Stimulated activated CD4-positive, alpha-beta T cell treated with anti-CD3 and anti-CD28 coated beads, Interleukin-2, amount 100 ng/mL, for 48 hours (primary cell): ENCODE measurements at regions not wholly inside any gene's neighbourhood (a gene's known extent, or its start where the extent isn't known, plus 50 kb on each side); places are given as distances from the start of the nearest gene placed in this dataset.
"Not testable (repeated sequence)": the region's sequence is repeated elsewhere in the genome, so short reads cannot be mapped to it uniquely, and the experiment has no call there.

Source experiments
- DNase-seq, 2 donors: peaks; one replicate each; pipeline ENCODE4 v3.0.0-alpha.2; 2020

- not testable (repeated sequence) for DNase-seq
These were observed 194.6 kb upstream of the WSB1 start for GRCh38 chr17:27099266-27099665.

GRCh38 chr17:27104605-27105221, 189.2 kb upstream of the WSB1 start:
- DNase-seq, result not testable (repeated sequence)

- no peak for DNase-seq
These were observed 188.3 kb upstream of the WSB1 start for GRCh38 chr17:27105636-27106035.

- no peak for DNase-seq
These were observed 187.4 kb upstream of the WSB1 start for GRCh38 chr17:27106347-27106981.

GRCh38 chr17:27106982-27107360, 186.9 kb upstream of the WSB1 start:
- DNase-seq, result no peak

- DNase-seq, result not testable (repeated sequence)
These were observed 186.3 kb upstream of the WSB1 start for GRCh38 chr17:27107386-27108328.

GRCh38 chr17:27109346-27109745, 184.6 kb upstream of the WSB1 start:
- DNase-seq, result no peak

- DNase-seq, result no peak
These were observed 140.9 kb upstream of the WSB1 start for GRCh38 chr17:27153005-27153404.

GRCh38 chr17:27155866-27156265, 138.0 kb upstream of the WSB1 start:
- DNase-seq, result no peak

GRCh38 chr17:27157297-27157696, 136.6 kb upstream of the WSB1 start:
- DNase-seq, result no peak

- no peak for DNase-seq
These were observed 136.0 kb upstream of the WSB1 start for GRCh38 chr17:27157898-27158297.

GRCh38 chr17:27158382-27158781, 135.5 kb upstream of the WSB1 start:
- no peak for DNase-seq

- DNase-seq, result no peak
These were observed 113.6 kb upstream of the WSB1 start for GRCh38 chr17:27180322-27180721.

- DNase-seq, result not testable (repeated sequence)
These were observed 112.5 kb upstream of the WSB1 start for GRCh38 chr17:27181379-27181925.

- no peak for DNase-seq
These were observed 112.0 kb upstream of the WSB1 start for GRCh38 chr17:27181935-27182334.

- not testable (repeated sequence) for DNase-seq
These were observed 96.4 kb upstream of the WSB1 start for GRCh38 chr17:27197505-27197904.

- no peak for DNase-seq
These were observed 94.0 kb upstream of the WSB1 start for GRCh38 chr17:27199948-27200347.

GRCh38 chr17:27200476-27200875, 93.4 kb upstream of the WSB1 start:
- DNase-seq, result no peak

- no peak for DNase-seq
These were observed 90.7 kb upstream of the WSB1 start for GRCh38 chr17:27203241-27203640.

- no peak for DNase-seq
These were observed 87.5 kb upstream of the WSB1 start for GRCh38 chr17:27206447-27206846.

GRCh38 chr17:27207073-27207513, 86.8 kb upstream of the WSB1 start:
- DNase-seq, result no peak

GRCh38 chr17:27208370-27208769, 85.5 kb upstream of the WSB1 start:
- DNase-seq, result not testable (repeated sequence)

GRCh38 chr17:27209316-27209715, 84.6 kb upstream of the WSB1 start:
- DNase-seq, result no peak
